Mammary epithelial cell (primary cell): ENCODE measurements at regions not wholly inside any gene's neighbourhood (a gene's known extent, or its start where the extent isn't known, plus 50 kb on each side); places are given as distances from the start of the nearest gene placed in this dataset.

ENCODE experiments used
- EZH2 ChIP-seq: IDR thresholded peaks from 2 replicates; pipeline ENCODE4 v1.6.1; 2012; ENCODE audit warnings: low read length, inconsistent platforms, borderline replicate concordance
- TF ChIP-seq, protein P1 (sequence below), 2 donors: IDR thresholded peaks in 1 of 2; conservative IDR thresholded peaks in 1 of 2; 2 replicates each; pipeline ENCODE4 v1.5.1; 2011 to 2012; ENCODE audit warnings: inconsistent platforms in 2 of 2, low read length in 2 of 2, mild to moderate bottlenecking in 2 of 2, control low read depth in 1 of 2, low read depth in 1 of 2; ENCODE audit not compliant: insufficient read depth in 1 of 2; ENCODE audit errors: extremely low read depth in 1 of 2

DNA sequence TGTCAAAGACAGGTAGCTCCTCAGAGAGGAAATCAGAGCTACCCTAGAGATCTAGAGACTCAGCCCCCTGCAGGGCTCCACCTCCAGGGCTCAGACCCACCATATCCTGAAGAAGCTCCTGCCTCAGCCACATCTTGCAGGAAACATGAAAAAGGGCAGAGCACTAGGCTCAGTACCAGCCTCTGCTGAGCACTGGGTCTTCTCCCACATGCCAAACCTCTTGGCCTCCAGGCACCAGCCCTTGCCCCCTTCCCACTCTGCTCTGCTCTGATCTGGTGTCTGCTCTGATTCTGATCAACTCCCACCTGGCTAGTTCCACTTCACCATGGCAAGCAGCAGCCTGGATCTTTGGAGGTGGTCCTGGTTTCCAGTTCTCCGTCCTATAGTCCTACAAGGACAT is 114.3 kb upstream of the SLC66A3 start:
- TF ChIP-seq, protein P1, sequence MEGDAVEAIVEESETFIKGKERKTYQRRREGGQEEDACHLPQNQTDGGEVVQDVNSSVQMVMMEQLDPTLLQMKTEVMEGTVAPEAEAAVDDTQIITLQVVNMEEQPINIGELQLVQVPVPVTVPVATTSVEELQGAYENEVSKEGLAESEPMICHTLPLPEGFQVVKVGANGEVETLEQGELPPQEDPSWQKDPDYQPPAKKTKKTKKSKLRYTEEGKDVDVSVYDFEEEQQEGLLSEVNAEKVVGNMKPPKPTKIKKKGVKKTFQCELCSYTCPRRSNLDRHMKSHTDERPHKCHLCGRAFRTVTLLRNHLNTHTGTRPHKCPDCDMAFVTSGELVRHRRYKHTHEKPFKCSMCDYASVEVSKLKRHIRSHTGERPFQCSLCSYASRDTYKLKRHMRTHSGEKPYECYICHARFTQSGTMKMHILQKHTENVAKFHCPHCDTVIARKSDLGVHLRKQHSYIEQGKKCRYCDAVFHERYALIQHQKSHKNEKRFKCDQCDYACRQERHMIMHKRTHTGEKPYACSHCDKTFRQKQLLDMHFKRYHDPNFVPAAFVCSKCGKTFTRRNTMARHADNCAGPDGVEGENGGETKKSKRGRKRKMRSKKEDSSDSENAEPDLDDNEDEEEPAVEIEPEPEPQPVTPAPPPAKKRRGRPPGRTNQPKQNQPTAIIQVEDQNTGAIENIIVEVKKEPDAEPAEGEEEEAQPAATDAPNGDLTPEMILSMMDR (conservative IDR thresholded peaks at IDR 0.05 in 1 of 2, IDR thresholded peaks at IDR 0.05 in 1 of 2; ENCODE audit: extremely low read depth in 1 of 2, insufficient read depth in 1 of 2, low read depth in 1 of 2, low read length in 2 of 2), result no peak
- no peak for TF ChIP-seq EZH2
